RWPE2 (cell line): ENCODE measurements at regions not wholly inside any gene's neighbourhood (a gene's known extent, or its start where the extent isn't known, plus 50 kb on each side); places are given as distances from the start of the nearest gene placed in this dataset.

Experiments used
- ATAC-seq: fragments of 200-7000 bp; cut with Tn5 transposase; 3 replicates; pipeline ENCODE4 v1.9.1; 2021; ENCODE audit warnings: low read depth
- DNase-seq: peaks from one replicate; pipeline ENCODE4 v3.0.0-alpha.2; 2020; ENCODE audit warnings: low spot score
- H3K27ac ChIP-seq: fragments of 450-650 bp; 2 replicates; pipeline ENCODE4 v1.5.1; 2017; ENCODE audit warnings: mild to moderate bottlenecking; ENCODE audit not compliant: poor library complexity, severe bottlenecking
- H3K27me3 ChIP-seq: fragments of 250-450 bp; sonication (Bioruptor Pico); 2 replicates; pipeline ENCODE4 v1.5.1; 2021; ENCODE audit warnings: mild to moderate bottlenecking, moderate library complexity; ENCODE audit not compliant: insufficient read depth, poor library complexity, severe bottlenecking
- H3K36me3 ChIP-seq: fragments of 250-450 bp; sonication (Bioruptor Pico); 2 replicates; pipeline ENCODE4 v1.5.1; 2020; ENCODE audit warnings: low read depth, mild to moderate bottlenecking, moderate library complexity
- H3K4me1 ChIP-seq: fragments of 250-450 bp; sonication (Bioruptor Pico); 2 replicates; pipeline ENCODE4 v1.5.1; 2021; ENCODE audit warnings: mild to moderate bottlenecking, moderate library complexity; ENCODE audit not compliant: insufficient read depth, poor library complexity, severe bottlenecking
- H3K4me3 ChIP-seq: fragments of 250-450 bp; sonication (Bioruptor Pico); 2 replicates; pipeline ENCODE4 v1.5.1; 2021; ENCODE audit warnings: mild to moderate bottlenecking, moderate library complexity; ENCODE audit not compliant: severe bottlenecking
- H3K9me3 ChIP-seq: fragments of 250-450 bp; sonication (Bioruptor Pico); 2 replicates; pipeline ENCODE4 v1.5.1; 2021; ENCODE audit warnings: mild to moderate bottlenecking, moderate library complexity; ENCODE audit not compliant: severe bottlenecking
- TF ChIP-seq, protein P1 (sequence below): fragments of 450-650 bp; IDR thresholded peaks from one replicate; pipeline ENCODE4 v1.5.1; 2017; ENCODE audit warnings: mild to moderate bottlenecking, moderate library complexity; ENCODE audit not compliant: poor library complexity, severe bottlenecking

DNA sequence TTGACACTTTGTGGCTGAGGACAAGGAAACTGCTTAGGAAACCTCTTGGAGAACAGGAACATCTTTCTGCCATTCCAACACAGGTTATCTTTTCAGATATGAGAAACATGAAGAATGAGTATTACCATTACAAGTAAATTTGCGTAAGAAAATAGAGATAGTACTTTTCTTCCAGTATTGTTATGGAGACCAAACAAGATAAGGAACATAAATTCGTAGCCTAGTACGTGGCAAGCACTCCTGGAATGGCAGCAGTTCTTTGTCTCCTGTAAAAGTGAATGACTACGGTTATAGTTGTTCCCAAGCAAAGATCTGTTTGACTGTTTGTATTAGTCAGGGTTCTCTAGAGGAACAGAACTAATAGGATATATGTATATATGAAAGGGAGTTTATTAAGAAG lies 843.1 kb downstream of the STIM2 start:
- Histone ChIP-seq H3K36me3 (no peaks in the 10 kb centered on the region), H3K4me3 (no peak overlapping the region), H3K9me3 (no peaks in the 10 kb centered on the region), H3K4me1 (no peaks in the 10 kb centered on the region), H3K27me3 (no peaks in the 10 kb centered on the region), H3K27ac (no peak overlapping the region)
- ATAC-seq (no peak), DNase-seq (no peak)
- TF ChIP-seq, protein P1, sequence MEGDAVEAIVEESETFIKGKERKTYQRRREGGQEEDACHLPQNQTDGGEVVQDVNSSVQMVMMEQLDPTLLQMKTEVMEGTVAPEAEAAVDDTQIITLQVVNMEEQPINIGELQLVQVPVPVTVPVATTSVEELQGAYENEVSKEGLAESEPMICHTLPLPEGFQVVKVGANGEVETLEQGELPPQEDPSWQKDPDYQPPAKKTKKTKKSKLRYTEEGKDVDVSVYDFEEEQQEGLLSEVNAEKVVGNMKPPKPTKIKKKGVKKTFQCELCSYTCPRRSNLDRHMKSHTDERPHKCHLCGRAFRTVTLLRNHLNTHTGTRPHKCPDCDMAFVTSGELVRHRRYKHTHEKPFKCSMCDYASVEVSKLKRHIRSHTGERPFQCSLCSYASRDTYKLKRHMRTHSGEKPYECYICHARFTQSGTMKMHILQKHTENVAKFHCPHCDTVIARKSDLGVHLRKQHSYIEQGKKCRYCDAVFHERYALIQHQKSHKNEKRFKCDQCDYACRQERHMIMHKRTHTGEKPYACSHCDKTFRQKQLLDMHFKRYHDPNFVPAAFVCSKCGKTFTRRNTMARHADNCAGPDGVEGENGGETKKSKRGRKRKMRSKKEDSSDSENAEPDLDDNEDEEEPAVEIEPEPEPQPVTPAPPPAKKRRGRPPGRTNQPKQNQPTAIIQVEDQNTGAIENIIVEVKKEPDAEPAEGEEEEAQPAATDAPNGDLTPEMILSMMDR, result no peak

DNA sequence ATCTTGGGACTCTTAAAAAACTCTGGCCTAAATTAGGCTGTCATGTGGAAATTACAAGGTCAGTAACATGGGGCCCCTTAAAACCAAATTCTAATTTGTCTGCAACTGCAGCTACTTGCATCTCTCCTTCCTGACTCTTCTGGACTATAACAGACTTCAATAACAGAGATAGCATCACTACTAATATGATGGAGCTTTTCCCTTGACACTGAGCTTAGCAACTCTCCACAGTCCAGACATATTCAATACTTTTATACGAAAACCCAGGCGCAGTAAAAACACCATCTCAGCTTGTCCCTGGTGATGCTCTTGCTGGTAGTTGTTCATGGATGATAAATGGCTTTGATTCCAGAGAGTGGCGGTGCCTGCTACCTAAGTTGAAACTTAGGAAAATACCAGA lies 850.4 kb downstream of the STIM2 start:
- TF ChIP-seq, protein P1, result no peak
- no peaks in the 10 kb centered on the region for H3K4me1 ChIP-seq

DNA sequence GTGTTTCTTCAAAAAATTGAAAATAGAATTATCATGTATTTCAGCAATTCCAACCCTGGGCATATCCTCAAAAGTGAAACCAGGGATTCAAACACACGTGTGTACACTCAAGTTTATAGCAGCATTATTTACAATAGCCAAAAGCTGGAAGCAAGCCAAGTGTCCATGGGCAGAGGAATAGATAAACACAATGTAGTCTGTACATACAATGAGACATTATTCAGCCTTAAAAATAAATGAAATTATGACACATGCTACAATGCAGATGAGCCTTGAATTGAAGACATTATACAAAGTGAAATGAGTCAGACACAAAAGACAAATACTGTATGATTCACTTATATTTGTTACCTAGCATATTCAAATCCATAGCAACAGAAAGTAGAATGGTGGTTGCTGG lies 853.4 kb downstream of the STIM2 start:
- no peaks in the 10 kb centered on the region for H3K36me3 ChIP-seq
- no peaks in the 10 kb centered on the region for H3K27me3 ChIP-seq
- no peak overlapping the region for H3K4me3 ChIP-seq
- DNase-seq, result peak; percentile 37
- no peaks in the 10 kb centered on the region for H3K9me3 ChIP-seq
- no peaks in the 10 kb centered on the region for H3K4me1 ChIP-seq
- H3K27ac ChIP-seq, result no peak overlapping the region
- ATAC-seq, result peak; percentile 97
- TF ChIP-seq, protein P1, result no peak

More for the DNA sequence above, 850.4 kb downstream of the STIM2 start:
- H3K27ac ChIP-seq, result no peak overlapping the region
- H3K27me3 ChIP-seq, result no peaks in the 10 kb centered on the region
- ATAC-seq (no peak), DNase-seq (no peak)
- H3K36me3 ChIP-seq, result no peaks in the 10 kb centered on the region
- no peak overlapping the region for H3K4me3 ChIP-seq
- no peaks in the 10 kb centered on the region for H3K9me3 ChIP-seq

DNA sequence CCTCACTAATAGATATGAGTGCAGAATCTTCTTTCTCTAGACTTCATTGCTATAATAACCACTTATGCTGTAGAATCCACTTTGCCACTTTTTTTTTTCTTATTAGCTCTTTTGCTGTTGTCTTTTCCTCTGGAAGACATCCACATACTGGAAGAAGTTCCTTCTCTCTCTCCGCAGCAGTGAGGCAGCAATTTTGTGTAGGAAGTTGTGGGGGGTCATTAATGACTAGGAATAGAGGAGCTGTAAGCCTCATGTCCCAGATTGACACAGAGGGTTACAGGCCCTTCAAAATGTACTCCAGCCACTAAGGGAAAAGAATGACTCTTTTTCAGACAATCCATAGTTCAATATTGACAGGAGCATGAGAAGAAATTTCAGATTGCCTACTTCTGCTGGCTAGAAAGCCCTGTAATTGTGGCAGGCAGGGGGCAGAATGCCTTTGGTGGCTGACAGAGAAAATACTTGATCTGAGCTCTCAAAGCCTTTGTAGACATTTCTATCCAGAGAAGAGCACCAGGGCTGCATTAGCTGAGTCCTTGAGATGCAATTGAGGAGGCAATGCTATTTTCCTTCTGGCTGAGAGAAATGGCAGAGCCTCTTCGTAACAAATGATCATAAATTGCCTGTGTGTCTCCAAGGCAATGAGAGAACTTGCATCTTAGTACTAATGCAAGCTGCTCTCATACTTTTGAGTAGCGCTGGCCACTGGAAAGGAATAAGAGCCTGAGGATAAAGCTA lies 856.2 kb downstream of the STIM2 start:
- no peaks in the 10 kb centered on the region for H3K4me1 ChIP-seq
- TF ChIP-seq, protein P1, result no peak
- DNase-seq, result no peak

DNA sequence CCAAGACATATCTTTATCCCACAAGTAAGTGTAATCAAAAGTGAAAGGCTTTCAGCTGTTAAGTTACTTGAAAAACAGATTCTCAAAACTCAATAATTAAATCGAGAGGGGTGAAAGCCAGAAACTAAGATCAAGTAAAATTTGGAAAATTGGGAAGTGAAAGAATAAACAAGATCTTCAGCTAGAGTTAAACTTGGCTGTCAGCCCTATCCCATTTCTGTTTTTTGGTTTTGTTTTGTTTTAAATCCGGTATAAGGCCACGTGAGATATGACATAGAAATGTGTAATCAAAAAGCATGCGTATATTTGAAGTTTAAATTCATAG lies 856.8 kb downstream of the STIM2 start:
- H3K4me3 ChIP-seq, result no peak overlapping the region
- no peaks in the 10 kb centered on the region for H3K9me3 ChIP-seq
- H3K36me3 ChIP-seq, result no peaks in the 10 kb centered on the region
- TF ChIP-seq, protein P1, result no peak
- H3K27ac ChIP-seq, result no peak overlapping the region
- no peaks in the 10 kb centered on the region for H3K27me3 ChIP-seq
- DNase-seq (no peak), ATAC-seq (no peak)
- no peaks in the 10 kb centered on the region for H3K4me1 ChIP-seq

More for the DNA sequence above, 856.2 kb downstream of the STIM2 start:
- Histone ChIP-seq H3K9me3 (no peaks in the 10 kb centered on the region), H3K4me3 (no peak overlapping the region), H3K27ac (no peak overlapping the region), H3K27me3 (no peaks in the 10 kb centered on the region), H3K36me3 (no peaks in the 10 kb centered on the region)
- no peak for ATAC-seq
